ENCODE measurements at regions not wholly inside any gene's neighbourhood (a gene's known extent, or its start where the extent isn't known, plus 50 kb on each side); places are given as distances from the start of the nearest gene placed in this dataset.

- TF ChIP-seq CTCF (IDR thresholded peaks at IDR 0.05) (no peak), POLR2AphosphoS5 (IDR thresholded peaks at IDR 0.05) (no peak)
These were observed 61.5 kb upstream of the NUDT12 start for GRCh38 chr5:103624035-103624480.
